EH (cell line): ENCODE measurements at regions not wholly inside any gene's neighbourhood (a gene's known extent, or its start where the extent isn't known, plus 50 kb on each side); places are given as distances from the start of the nearest gene placed in this dataset.
"Not testable (repeated sequence)": the region's sequence is repeated elsewhere in the genome, so short reads cannot be mapped to it uniquely, and the experiment has no call there.

Source experiments
- DNase-seq: peaks from one replicate; pipeline ENCODE4 v3.0.0-alpha.2; 2015; ENCODE audit warnings: low read depth

- no peak for DNase-seq
These were observed 1653.3 kb upstream of the TMEFF2 start for GRCh38 chr2:193847991-193848390.

GRCh38 chr2:193847130-193847529, 1652.4 kb upstream of the TMEFF2 start:
- DNase-seq = no peak

DNA sequence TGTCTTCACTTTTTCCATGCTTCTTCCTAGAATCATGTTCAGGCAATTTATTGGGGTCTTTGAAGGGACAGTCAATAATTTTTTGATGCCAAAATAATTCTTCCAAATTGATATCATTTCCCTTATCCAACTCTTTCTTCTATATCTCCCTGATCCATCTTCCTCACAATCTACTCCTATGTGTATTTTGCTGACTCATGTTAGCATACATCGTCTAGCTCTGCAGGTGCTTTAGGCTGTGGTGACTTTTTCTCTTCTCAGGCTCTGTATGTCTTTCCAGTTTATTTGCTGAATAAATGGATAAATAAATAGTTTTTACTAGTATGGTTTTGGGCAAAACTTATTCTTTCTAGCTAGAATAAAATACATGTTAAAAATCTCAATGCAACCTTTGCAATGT, 1650.9 kb upstream of the TMEFF2 start:
- DNase-seq = no peak

DNA sequence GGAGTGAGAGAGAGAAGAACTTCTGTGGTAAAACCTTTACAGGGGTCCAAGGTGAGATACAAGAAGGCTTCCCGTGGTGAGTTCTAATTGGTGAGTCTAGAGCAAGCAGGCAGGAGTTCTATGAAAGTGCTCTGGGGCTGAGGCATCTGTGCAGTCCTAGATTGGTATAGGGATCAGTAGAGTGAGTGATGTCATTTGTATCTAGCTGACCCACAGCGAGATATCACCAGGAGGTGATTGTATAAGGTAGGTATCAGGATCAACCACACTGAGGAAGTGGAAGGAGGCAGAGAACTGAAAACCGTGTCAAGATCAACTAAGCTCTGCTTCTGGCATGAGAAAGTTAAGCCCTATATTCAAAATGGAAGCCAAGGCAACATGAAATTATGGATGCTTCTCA, 1648.9 kb upstream of the TMEFF2 start:
- DNase-seq = no peak

DNA sequence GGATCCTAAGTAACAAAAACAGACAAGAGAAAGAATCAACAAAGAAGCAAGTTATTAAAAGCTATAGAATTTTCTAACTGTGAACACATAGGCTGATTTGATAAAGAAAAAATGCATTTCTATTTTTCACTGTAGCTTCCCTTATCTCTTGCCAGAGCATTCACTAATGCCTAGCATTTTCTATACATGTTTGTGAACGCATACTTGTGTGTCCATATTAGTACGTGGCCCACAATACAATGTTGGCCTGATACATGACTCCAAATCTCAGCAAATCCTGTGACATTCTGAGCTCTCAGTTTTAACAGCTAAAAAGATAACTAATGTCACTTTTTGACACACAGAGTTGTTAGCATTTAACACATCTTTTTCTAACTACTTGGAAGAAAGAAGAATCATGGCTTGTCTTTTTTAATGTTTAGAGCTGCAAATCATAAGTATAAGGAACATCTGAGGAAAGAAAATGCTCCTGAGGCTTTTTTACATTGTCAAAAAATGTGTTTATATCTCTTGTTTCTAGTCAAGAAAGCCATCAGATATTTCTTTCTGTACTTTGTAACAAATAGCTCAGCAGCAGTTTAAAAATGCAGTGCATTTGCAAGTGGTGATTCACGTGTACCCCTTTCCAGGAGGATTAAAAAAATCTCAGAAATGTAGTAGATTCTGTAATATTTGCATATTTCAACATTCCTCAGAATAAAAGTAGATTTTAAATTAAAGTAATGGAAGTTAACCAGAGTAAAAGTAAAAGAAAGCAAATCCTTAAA, 1646.8 kb upstream of the TMEFF2 start:
- DNase-seq = no peak

DNA sequence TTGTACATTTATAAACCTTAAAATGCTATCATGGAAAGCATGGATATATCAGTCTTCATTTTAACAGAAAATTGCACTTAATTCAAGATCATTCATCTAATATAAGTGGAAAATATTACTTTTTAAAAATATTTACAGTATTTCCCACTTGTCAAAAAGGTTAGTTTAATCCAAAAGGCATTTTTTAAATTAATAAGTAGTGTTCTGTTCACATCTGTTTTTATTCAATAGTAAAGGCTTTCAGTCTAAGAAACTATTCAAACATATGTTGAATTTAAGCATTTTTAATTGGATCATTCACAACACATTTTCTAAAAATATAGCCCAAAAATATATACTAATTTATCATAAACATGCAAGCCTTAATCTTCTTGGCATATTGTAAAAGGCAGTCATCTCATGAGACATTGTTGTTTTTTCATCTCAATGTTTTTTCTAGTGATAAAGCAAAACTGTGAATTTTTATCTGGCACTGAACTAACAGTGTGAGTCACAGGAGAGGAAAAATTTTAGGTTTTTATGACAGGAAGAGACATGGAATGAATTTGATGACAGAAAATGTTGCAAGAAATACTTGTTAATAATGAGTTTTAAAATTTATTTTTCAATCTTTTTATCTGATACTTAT, 1642.5 kb upstream of the TMEFF2 start:
- no peak for DNase-seq

DNA sequence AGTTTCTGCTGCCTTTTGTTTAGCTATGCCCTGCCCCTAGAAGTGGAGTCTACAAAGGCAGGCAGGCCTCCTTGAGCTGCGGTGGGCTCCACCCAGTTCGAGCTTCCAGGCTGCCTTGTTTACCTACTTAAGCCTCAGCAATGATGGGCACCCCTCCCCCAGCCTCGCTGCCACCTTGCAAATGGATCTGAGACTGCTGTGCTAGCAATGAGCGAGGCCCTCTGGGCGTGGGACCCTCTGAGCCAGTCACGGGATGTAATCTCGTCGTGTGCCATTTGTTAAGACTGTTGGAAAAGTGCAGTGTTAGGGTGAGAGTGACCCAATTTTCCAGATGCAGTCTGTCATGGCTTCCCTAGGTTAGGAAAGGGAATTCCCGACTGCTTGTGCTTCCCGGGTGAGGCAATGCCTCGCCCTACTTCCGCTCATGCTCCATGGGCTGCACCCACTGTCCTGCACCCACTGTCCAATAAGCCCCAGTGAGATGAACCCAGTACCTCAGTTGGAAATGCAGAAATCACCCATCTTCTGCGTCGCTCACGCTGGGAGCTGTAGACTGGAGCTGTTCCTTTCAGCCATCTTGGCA, 1641.8 kb upstream of the TMEFF2 start:
- DNase-seq = not testable (repeated sequence)

- not testable (repeated sequence) for DNase-seq
These were observed 1639.2 kb upstream of the TMEFF2 start for GRCh38 chr2:193833895-193834294.

DNA sequence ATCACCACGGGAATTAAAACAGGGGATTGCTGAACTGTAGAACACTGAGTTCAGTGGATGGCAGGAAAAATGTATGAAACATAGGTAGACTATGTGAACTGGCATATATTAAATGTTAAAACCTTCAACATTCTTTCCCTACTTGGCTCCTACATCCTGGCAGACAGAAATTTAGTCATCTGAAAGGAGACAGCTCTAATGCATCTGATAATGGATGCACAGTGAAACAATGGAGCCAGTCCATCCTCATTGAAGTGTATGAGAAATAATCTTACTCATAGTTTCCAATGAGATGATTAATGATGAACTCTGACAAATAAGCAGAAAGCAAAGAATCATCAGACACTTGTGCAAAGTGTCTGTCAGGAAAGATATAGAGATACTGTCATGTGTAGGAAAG, 1629.7 kb upstream of the TMEFF2 start:
- no peak for DNase-seq

GRCh38 chr2:193818801-193819499, 1624.2 kb upstream of the TMEFF2 start:
- DNase-seq = no peak

DNA sequence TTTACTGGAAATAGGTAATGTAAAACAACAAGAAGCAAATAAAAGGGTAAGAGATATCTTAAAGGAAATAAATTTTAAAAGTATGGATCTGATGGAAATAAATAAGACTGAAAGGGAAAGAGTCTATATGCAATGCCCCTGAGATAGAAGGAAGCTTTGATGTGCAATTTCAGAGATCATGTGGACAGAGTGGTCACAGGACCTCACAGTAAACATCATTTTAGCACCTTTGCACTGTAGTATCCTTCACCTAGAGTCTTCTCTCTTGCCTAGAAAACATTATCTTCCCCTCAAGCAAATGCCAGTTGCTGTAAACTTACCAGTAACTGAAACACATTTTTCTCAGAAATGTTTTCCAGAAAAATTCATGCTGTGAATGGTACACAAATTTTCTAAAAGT, 1621.3 kb upstream of the TMEFF2 start:
- DNase-seq = no peak

DNA sequence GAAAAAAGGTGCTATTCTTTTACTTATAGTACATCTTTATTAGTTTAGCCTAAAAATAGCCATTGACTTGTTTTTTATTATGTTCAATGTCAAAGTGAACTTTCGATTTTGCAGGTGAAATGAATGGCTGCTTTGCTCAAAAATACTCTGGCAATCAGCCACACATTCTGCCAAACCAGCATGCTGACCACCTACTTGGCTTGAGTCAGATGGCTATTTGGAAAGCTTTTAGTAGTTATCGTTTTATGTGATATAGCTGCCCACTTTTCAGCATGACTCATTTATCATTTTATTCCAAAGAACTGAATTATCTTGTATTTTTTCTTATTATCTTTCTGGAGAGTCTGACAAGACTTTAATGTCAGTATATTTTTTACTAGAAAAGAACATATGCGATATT, 1615.8 kb upstream of the TMEFF2 start:
- DNase-seq = no peak

DNA sequence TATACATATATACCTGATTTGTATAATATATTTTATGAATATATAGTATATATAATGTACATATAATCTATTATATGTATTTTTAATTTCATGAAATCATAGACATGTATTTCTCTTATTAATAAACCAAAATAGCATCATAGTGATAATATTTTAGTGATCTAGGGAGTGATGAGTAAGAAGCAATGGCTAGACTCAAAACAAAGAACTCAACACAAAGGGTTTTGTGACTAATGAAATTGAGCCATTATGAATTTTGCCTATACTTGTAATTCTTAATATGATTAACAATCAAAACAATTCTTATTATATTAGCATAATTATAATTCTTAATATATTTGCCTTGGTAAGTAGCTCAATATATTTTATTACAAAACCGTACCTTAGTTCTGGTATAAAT, 1614.1 kb upstream of the TMEFF2 start:
- DNase-seq = no peak

DNA sequence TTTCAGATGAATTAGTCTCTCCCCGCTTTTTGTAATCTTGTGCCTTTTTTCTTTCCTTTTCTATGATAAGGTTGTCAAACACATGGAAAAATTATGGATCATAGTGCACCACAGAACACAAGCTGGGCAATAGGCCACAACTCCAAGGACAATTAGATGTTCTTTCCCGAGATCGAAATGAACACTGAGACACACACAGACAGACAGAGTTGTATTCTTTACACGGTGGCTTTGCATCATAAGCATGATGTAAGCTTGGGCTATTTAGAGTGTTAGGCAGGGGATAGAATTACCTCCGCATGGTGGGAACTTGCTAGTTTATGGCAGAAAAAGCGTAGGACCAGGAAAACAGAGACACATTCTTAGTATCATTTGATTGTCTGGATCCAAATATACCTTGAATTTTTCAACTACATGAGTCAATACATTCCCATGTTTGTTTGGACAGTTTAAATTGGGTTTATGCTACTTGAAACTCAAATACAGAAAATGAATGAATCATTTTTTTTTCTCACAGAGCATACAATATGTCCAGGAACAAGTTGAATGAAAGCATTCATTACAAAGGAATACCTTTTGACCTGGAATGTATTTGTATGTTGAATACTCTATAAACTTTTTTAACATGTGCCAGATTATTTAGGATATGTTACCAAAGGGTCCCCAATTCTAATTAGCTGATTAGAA, 1611.5 kb upstream of the TMEFF2 start:
- no peak for DNase-seq

- no peak for DNase-seq
These were observed 1602.1 kb upstream of the TMEFF2 start for GRCh38 chr2:193796847-193797246.

DNA sequence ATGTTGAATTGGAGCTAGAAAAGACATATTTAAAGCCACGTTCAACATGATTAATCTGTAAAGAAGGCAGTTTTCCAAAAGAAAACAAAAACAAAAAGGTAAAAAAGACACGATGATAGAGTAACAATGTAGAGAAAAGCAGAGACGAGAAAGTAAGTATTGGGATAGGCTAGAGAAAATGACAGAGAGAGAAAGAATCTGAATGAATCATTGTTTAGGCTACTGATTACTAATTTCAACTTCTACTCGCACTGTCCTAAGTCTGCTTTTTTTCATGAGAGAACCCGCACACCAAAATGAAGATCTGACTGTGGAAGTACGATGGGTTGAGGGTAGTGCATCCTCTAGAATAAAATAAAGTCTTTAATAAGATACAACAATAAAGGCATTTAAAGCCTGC, 1599.2 kb upstream of the TMEFF2 start:
- no peak for DNase-seq

GRCh38 chr2:193783681-193784080, 1588.9 kb upstream of the TMEFF2 start:
- no peak for DNase-seq

DNA sequence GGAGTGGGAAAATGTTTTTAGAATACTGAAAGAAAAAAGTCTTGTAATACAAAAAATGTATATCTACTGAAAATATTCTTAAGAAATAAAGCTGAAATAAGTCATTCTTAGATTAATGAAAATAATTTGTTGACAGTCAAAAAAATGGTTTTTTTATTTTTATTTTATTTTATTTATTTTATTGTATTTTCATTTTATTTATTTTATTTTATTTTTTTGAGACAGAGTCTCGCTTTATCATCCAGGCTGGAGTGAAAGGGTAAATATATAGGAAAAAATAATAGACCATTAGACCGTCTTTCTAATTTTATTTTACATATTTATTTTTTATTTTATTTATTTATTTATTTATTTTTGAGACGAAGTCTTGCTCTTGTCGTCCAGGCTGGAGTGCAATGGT, 1583.6 kb upstream of the TMEFF2 start:
- no peak for DNase-seq

- DNase-seq = no peak
These were observed 1582.3 kb upstream of the TMEFF2 start for GRCh38 chr2:193776988-193777387.

DNA sequence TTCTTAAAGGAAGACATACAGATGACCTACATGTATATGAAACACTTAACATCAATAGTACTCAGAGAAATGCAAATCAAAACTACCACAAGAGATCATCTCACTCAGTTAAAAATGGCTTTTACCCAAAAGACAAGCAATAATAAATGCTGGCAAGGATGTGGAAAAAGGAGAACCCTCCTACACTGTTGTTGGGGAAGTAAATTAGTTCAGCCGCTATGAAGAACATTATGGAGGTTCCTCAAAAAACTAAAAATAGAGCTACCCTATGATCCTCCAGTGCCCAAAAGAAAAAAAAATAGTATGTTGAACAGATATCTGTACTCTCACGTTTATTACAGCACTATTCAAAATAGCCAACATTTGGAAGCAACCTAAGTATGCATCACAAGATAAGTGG, 1579.4 kb upstream of the TMEFF2 start:
- DNase-seq = no peak

GRCh38 chr2:193751299-193751698, 1556.6 kb upstream of the TMEFF2 start:
- no peak for DNase-seq

DNA sequence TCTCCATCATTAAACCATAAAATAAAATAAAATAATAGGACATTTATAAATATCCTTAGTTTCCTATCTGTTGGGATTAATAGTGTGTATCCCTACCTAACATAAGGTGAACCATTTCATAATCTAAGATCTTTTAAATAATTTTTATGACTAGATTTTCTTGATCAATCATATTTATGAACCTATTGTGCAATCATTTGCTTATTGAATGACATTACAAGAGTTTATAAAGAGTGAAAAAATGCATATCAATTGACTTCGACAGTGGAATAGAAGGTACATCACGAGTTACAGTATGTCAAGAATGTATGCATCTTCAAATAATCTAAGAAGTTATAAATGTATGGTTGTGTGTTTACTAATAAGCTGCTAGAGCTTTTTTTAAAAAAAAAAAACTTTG, 1554.8 kb upstream of the TMEFF2 start:
- no peak for DNase-seq
